ENCODE measurements at regions not wholly inside any gene's neighbourhood (a gene's known extent, or its start where the extent isn't known, plus 50 kb on each side); places are given as distances from the start of the nearest gene placed in this dataset.
A peak's percentile ranks its signal among the peaks of the same experiment; 100 is the strongest.
"Not testable (repeated sequence)": the region's sequence is repeated elsewhere in the genome, so short reads cannot be mapped to it uniquely, and the experiment has no call there.

DNA sequence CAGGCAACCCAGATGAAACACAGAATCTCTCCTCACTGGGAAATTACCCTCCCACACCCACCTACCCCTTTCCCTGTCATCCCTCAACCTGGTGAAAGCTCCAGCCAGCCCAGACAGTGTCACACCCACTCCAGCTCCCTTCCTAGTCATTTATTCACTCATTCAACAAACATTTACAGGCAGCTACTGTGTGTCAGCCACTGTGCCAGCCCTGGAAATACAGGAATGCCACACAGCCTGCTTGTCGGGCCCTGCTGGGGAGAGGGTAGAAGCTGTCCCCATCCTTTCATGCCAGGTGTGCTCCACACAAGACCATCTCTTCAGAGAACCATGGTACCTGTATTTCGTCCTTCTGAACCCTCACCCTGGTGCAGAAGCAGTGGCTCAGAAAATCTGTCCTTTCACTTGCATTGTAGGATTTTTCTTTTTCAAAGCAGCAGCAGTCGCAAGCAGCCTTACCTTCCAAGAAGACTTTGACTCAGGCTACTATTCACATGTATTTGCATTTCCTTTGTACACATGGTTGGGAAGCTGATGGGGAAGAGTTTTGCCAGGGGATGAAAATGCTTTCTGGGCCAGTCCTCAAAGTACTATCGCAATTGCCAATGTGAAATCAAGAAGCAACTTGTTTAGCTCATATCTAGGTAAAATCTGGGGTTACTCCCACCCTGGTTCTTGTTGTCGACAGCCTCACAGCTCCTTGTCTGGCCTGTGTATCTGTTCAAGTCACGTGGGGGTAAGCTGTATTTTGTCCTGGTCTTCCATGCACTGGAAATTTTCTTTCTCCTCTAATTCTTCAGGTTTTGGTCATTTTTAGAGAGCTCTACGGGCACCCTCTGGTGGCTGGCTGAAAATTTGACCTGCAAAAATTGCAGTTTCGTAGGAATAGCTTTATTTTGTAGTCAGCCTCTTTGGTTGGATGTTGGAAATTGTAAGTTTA, 147.4 kb upstream of the EGLN3 start:
- DNase-seq (ENCODE audit: low spot score), result peak; percentile 77

- no peak for DNase-seq (ENCODE audit: low spot score)
Measured at GRCh38 chr14:34097644-34098043, 146.8 kb upstream of the EGLN3 start.

- DNase-seq (ENCODE audit: low spot score), result no peak
Measured at GRCh38 chr14:34094384-34094783, 143.5 kb upstream of the EGLN3 start.

- no peak for DNase-seq (ENCODE audit: low spot score)
Measured at GRCh38 chr14:34093883-34094282, 143.0 kb upstream of the EGLN3 start.

DNA sequence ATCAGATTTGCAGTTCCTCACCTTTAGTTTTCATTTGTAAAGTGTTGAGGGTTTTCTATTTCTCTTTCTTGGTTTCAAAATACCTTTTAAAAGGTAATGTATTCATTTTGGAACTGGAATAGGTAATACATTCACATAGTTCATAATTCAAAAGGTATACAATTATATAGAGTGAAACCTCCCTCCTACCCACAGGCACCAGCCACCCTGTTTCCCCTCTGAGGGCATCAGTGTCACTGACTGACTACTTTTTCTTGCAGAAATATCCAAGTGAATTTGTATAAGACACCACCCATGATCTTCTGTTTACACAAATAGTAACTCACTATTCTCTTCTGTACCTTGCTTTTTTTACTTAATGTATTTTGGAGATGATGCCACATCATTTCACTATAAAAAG, 139.6 kb upstream of the EGLN3 start:
- no peak for DNase-seq (ENCODE audit: low spot score)

- DNase-seq (ENCODE audit: low spot score), result no peak
Measured at GRCh38 chr14:34088914-34089313, 138.0 kb upstream of the EGLN3 start.

- no peak for DNase-seq (ENCODE audit: low spot score)
Measured at GRCh38 chr14:34087571-34087970, 136.7 kb upstream of the EGLN3 start.

DNA sequence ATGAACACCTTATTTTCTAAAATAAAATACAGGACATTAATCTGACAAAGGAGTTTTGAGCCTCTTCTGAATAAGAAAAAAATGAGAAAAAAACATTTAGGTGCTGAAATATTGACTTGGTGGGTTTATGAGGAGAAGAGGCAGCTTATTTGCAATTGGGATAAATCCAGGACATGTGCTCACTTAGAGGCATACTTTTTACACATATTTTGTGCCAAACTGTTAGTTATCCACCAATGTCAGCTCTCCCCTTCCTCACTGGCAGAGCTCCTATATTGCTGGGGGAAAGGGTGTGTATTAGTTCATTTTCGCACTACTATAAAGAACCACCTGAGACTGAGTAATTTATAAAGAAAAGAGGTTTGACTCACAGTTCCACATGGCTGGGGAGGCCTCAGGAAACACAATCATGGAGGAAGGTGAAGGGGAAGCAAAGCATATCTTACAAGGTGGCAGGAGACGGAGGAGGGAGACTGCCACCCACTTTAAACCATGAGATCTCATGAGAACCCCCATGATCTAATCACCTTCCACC, 135.4 kb upstream of the EGLN3 start:
- no peak for DNase-seq (ENCODE audit: low spot score)

- DNase-seq (ENCODE audit: low spot score), result no peak
Measured at GRCh38 chr14:34085695-34086094, 134.8 kb upstream of the EGLN3 start.

DNA sequence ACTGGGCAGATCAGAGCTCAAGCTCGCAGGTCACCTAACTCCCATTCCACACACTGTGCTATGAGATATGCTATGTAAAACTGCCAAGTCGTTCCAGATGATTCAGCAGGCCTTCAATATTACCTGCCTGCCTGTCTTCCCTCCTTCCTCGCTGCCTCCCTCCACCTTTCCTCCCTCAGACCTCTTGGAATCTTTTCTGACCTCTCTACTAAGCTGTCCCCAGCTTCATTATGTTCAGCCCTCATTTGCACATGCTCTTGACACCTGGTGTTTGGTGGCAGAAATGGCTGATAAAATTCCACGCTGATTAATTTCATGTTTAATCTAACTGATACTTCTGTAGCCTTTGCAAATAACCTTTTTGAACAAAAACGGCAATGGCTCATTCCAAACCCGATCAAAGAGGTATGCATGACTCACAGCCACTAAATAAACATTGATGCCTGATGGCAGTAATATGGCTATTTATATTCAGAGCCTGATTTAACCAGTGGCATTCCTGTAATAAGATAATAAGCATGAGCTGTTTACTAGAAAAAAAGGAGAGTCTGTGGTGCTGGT, 130.8 kb upstream of the EGLN3 start:
- DNase-seq (ENCODE audit: low spot score), result no peak

- DNase-seq (ENCODE audit: low spot score), result no peak
Measured at GRCh38 chr14:34081101-34081575, 130.3 kb upstream of the EGLN3 start.

- DNase-seq (ENCODE audit: low spot score), result not testable (repeated sequence)
Measured at GRCh38 chr14:34079643-34080042, 128.8 kb upstream of the EGLN3 start.

DNA sequence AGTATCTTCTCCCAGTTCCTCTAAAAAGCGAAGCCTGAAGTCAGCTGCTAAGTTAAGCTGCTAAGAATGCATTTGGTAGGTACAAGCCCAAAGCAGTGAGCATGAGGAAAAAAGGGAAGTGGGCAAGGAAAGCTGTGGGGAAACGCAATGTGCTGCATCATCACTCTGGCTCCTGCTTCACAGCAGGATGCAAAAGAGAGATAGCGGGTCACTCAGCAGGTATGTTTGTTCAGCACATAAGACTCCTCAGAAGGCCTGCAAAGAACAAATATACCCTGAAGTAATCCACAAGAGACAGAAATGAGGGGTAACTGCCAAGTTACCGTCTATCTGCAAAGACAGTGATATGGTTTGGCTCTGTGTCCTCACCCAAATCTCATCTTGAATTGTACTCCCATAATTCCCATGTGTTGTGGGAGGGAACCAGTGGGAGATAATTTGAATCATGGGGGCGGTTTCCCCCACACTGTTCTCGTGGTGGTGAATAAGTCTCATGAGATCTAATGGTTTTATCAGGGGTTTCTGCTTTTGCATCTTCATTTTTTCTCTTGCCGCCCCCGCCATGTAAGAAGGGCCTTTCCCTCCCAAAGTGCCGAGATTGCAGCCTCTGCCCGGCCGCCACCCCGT, 127.4 kb upstream of the EGLN3 start:
- DNase-seq (ENCODE audit: low spot score), result peak; percentile 66

DNA sequence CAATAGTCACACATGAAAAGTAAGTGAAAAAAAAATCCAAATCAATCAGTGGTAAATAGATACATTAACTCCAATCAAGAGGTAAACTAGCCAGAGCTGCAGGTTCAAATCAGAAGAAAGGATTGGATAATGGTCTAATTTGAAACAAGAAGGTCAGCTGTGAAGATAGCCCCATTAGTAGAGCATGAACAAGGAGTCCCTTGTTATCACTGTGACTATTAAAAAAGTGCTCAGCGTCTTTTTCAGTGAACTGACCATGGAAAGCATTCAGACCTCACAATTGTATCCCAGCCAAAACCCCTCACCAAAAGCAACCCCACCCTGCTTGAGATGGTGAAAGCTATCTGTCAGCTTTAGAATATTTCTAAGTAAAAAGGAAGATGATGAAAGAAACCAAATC, 125.0 kb upstream of the EGLN3 start:
- DNase-seq (ENCODE audit: low spot score), result no peak

- DNase-seq (ENCODE audit: low spot score), result no peak
Measured at GRCh38 chr14:34075042-34075744, 124.3 kb upstream of the EGLN3 start.

DNA sequence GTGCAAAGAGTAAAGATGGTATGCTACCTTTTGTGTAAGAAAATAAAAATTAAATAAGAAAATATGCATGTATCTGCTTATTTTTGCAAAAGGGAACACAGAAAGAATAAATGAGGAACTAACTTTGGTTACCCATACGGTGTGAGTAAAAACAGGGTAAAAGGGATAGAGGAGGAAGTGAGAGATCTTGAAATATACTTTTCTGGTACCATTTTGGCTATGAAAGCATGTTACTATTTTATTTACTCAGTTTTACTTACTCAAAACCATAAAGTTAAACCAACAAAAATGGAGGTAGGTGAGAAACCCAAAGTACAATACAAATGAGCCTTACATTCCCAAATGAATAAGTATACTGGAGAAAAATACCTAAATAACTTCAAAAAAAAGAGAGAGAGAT, 122.0 kb upstream of the EGLN3 start:
- no peak for DNase-seq (ENCODE audit: low spot score)

GRCh38 chr14:34072401-34072800, 121.5 kb upstream of the EGLN3 start:
- no peak for DNase-seq (ENCODE audit: low spot score)

DNA sequence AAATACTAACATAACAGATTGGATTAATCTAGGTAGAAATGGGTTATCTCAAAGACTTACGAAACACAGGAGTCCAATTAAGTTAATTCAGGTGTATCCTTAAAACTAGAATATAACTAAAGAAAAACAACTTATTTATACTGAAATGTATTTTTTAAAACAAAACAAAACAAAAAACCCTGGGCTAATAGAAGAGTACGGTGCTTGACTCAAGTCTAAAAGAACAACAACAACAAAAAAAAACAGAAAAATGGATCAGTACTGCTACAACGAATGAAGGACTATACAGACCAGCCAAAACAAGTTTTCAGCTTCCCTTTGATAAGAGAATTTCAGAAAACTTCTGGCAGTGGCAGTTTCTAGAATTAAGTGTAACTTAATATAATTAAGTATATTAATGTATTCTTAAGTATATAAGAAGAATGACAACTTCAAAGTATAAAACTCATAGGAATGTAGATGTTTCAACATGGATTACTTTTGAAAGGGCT, 120.1 kb upstream of the EGLN3 start:
- no peak for DNase-seq (ENCODE audit: low spot score)

- DNase-seq (ENCODE audit: low spot score), result no peak
Measured at GRCh38 chr14:34069854-34070582, 119.1 kb upstream of the EGLN3 start.

DNA sequence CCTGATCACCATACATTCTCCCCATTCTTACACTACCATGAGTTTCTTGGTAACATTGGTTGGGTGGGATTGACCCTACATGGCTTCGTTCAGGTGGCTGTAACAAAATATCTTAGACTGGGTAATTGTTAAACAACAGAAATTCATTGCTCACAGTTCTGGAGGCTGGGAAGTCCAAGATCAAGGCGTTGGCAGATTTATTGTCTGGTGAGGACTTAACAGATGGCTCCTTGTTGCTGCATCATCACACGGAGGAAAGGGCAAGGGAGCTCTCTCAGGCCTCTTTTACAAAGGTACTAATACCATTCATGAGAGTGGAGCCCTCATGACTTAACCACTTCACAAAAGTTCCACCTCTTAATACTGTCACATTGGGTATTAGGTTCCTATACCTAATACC, 116.7 kb upstream of the EGLN3 start:
- DNase-seq (ENCODE audit: low spot score), result no peak

DNA sequence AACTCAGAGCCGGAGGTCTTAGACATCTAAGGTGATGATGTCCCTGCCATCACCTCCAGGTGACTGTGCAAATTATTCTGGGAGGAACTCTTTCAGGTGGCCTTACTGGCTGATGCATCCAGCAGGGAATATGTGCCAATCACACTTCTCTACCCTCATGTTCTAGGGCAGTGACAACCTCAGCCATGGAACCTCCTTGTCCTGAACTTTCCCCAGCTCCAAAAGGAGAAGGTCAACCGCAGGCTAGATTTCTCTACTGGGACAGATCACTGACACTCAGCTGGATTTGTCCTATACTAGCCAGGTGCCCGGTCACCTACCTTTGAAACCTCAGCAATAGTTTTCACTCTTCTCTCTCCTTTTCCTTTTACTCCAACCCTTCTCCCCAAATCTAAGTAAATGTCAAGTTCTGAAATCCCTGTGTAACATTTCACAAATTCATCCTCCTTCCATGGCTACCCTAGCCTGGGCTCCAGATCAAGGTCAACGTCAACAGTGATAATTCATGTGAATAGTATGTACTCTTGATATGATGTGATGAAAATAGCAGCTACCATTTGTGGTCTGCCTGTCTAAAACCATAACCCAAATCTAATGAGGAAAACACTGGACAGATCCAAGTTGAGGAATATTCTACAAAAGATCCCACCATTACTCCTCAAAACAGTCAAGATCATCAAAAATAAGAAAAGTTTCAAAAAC, 115.0 kb upstream of the EGLN3 start:
- no peak for DNase-seq (ENCODE audit: low spot score)
